Kidney glomerular epithelial cell (primary cell): ENCODE measurements at regions not wholly inside any gene's neighbourhood (a gene's known extent, or its start where the extent isn't known, plus 50 kb on each side); places are given as distances from the start of the nearest gene placed in this dataset.

Experiments
- DNase-seq: peaks from one replicate; lab custom pipeline; 2025; lab: John Stamatoyannopoulos, UW

DNA sequence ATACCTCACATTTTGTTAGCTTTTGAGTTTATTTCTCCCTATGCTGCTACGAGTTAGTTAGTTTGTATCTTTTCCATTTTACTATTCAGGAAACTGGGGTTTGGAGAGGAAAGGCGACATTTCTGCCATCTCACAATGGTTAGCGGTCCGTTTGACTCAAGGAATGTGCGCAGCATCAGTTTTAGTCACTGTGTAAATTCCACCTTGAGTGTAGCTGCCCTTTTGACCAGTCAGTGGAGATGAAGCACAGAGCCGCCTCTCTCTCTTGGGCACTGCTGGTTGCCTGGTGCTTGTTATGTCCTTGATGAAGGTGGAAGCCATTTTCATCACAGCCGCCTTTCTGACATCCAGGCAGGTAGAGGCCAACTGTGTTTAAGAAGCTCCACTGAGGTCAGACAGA is 185.5 kb downstream of the SCP2D1 start:
- no peak for DNase-seq

DNA sequence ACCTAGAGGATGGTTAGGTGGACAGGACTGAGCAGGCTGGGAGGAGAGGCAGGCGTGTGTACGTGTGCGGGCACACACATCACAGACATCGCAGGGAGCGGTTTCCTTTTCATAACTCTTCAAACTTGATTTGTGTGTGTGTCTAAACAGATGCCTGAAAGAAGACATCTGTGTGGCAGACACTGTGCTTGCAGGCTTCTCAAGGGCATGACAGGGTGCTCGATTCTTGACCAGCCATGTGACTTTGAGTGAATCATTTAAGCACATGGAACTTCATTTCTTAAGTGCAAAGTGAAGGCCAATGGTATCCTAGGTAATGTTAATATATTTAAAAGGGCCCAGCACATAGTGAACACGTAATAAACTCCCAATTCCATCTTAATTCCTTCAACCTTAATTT is 186.5 kb downstream of the SCP2D1 start:
- DNase-seq, result no peak

DNA sequence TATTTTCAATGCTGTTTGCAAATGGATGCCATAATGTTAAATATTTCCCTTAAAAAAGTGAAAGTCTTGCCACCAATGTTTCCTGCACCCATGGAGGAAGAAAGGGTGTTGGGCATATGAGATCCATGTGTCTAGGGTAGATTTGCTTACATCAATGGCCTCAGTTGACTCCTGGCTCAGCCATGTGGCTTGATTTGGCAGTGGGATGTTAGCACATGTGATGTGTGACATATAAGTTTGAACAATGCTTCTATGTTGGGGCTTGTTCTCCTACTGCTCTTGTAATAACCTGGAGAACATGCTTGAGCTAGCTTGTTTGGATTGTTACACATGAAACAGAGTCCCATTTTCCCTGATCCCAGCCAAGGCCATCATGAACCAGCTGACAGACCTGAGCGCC is 187.6 kb downstream of the SCP2D1 start:
- no peak for DNase-seq

DNA sequence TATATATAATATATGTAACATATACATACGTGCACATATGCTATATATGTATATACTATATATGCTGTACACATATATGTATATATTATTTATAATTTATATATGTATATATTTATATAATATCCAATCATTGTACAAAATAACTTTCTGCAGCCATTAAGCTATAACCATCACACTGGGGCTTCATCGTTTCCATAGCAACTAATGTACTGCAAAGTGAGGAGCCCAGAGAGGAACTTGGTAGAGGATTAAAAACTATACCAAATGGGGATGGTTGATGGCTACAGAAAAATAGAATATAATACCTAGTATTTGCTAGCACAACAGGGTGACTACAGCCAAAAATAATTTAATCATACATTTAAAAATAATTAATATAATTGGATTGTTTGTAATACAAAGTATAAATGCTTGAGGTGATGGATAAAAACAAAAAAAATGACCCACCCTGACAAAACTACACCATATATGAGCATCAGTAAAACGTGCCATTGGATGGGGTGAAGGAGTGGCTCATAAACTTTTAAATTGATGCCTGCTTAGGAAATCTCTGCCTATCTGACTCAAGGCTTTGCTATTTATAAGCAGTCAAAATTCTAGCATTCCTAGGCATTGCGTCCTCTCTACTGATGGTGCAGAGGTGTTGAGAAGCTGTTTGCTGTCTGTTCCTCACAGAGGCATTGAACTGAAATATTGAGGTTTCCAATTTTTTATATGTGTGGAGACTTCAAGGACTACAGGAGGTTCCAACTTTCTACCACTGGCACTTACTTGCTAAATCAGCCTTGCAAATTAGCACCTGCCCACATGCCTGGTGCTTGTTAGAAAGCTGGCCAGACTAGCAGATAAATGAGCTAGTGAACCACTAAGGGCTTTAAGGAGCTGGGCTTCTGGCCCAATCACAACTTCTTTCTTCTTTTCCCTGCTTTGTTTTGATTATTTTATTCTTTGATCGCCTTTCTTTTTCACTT is 190.1 kb downstream of the SCP2D1 start:
- no peak for DNase-seq

DNA sequence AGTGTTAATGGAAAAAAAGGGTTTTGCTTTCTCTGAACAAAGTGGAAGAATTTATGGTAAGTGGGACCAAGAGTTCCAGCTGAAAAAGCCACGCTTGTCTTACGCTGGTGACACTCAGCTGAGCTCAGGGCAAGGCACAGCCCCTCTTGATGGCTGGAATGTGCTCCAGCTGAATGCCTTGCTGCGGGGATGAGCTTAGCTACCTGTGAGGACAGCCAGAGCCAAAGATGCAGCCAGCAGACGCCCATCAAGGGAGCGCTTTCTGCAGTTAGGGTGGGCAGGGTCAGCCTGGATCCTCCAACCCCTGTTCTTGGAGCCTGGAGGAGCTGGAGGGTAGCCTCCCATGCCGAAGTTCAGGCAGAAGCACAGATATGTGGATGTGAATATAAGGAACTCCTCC is 191.4 kb downstream of the SCP2D1 start:
- DNase-seq, result no peak

DNA sequence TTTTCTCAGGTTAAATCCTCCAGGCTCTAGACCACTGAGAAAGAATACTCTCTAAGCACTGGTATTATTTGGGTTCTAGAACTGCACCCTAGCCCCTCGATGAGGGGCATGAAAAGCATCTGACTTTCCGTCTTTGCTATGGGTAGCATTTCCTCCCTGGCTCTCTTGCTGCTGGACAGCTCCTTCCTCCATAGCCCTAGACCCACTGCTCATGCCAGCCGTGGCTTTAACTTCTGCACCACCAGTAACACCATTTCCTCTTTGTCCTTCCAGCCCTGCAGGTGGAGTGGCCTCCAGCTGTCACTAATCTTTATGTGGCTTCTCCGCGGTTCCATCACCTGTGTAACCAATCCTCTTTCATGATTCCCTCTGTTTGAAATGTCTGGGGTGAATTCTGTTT is 194.9 kb downstream of the SCP2D1 start:
- no peak for DNase-seq

DNA sequence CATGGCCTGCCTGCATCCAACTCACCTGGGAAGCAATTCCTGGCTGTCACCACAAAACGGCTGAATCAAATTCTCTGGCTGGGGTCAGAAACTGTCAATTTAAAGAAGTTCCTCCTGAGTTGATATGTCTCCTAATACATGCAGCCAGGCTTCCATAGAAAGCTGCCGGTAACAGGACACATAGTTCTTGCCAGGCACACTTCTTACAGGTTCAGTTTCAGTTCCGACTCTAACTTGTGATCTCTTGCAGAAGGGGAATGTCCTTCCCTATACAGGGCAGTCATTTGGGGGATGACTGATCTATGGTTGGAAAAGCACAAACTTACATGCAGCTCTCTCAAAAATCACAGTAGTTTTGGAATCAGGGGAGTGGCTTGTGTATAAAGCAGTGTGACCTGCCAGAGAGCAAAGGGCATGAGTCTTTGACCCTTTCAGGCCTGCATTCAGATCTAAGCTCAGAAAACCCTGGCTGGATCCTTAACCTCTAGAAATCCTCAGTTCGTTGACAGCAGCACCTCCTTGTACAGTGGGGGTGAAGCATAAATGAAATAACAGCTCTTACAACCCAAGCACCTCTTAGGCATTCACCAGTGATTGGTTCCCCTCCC is 195.6 kb downstream of the SCP2D1 start:
- DNase-seq, result no peak

DNA sequence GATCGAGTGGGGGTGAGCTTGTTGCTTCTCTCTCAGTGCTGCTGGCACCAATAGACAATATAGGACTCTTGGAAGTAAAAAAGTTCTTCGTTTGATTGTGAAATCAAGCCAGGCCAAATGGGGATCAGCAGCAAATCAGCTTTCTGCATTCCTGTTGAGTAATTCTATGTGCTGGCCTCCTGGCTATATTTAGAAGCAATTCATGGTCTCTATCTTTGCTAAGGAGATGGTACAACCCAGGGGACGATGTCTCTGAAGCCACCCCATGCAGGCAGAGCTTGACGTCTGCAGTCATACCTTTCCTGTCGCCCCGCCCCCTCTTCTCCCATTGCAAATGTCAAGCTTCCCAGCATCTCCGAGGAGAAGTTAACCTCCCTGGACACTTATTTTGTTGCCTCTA is 199.1 kb downstream of the SCP2D1 start:
- DNase-seq, result no peak

DNA sequence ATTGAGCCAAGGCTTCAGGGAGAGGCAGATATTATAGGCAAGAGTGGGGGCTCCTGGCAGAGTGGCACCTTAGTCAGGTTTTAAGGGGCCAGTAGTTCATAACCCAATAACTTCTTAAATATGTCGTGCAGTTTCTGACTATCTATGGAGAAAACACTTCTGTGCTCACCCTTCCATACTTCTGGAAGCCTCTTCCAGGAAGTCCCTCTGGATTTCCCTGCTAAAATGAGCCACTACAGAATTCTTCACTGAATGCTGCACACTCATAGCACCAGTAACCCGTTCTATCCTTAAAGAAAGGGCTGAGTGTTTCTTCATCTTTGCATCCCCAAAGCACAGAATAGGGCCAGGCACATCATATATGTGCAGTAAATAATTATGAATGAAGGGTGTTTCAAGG is 198.5 kb upstream of the SLC24A3 start:
- no peak for DNase-seq

DNA sequence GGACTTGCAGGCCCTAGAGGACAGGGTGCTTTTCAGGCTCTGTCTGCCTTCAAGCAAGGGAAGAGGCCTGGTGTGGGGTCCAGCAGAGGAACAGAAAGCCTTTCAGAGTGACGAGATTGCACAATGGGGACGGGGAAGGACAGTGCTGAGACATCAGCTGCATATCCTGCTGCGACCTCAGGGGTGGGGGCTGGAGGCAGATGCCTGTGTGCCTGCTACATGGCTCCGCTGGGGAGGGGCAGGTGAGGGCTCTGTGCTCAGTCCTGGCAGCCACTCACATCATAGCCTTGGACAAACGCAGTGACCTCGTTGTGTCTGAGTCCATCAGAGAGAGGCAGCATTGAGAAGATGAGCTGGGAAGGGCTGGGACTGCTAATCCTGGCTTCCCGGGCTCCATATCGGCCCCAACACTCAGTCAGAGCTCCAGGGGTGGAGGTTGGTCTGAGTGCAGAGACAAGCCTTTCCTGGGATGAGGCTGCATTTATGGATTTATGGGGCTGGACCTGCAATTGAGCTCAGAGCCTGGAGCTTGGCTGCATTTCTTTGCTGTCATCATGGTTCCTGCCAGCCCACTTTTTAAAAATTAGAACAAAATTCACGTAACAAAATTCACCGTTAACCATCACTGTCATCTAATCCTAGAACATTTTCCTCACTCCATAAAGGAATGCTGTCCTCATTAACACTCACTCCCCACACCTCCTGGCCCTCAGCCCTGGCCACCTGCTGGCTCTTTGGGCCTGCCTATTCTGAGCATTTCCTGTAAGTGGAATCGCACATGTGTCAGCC is 196.9 kb upstream of the SLC24A3 start:
- no peak for DNase-seq

DNA sequence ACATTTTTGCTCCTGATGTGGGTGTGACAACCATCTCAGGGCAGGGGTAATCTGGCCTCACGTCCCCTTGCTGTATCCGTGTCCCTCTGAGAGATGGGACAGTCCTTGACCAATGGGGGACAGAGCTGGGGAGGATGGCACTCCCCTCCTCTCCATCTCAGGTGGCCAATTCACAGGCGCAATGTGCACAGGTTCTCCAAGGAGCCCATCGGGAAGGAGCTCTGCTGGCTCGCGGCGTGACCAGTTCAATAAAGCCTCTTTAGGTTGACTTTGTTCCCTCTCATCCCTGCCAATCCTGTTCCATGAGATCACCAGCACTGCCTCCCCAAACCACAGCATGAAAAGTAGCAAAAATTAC is 196.3 kb upstream of the SLC24A3 start:
- DNase-seq, result no peak

DNA sequence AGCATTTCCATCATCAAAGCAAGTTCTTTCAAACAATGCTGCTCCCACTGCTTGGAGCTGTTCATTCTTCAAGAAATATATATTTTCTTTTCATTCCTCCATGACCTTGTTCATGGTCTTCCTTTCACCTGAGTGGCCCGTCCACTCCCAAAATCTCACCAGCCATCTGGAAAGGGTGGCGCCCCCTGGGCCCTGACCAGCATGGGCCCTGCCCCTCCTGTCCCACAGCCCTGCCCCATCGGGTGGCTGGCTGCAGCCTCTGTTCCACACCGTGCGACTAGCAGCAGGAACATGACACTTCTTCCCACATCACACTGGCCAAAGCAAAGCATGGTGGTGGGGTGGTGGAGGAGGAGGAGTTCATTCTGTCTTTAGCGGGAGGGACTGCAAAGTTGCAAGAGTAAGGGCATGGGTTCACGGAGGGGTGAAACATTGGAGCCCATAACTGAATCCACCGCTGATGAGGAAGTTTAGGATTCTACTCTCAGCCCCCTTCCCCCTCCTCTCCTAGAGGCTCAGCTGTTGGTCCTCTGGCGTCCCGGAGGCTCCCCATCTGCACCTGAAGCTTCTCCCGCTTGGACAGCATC is 195.2 kb upstream of the SLC24A3 start:
- DNase-seq, result no peak

DNA sequence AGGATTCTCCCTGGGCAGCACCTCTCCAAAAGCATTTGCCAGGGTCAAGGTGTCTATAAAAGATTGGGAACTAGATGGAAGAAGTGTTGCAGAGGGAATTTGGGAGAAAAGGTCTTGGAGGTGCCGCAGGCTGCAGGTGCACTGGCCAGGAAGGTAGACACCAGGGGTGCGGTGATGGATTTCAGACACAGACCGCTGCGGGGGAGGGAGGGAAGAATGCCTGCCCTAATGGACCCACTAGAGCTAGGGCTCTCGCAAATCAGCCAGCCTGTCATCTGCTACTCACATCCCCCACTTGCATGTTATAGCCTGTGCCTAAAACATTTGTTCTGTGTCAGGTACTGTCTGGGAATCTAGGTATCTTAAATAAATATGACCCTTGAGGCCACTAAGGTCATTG is 193.6 kb upstream of the SLC24A3 start:
- DNase-seq, result no peak

DNA sequence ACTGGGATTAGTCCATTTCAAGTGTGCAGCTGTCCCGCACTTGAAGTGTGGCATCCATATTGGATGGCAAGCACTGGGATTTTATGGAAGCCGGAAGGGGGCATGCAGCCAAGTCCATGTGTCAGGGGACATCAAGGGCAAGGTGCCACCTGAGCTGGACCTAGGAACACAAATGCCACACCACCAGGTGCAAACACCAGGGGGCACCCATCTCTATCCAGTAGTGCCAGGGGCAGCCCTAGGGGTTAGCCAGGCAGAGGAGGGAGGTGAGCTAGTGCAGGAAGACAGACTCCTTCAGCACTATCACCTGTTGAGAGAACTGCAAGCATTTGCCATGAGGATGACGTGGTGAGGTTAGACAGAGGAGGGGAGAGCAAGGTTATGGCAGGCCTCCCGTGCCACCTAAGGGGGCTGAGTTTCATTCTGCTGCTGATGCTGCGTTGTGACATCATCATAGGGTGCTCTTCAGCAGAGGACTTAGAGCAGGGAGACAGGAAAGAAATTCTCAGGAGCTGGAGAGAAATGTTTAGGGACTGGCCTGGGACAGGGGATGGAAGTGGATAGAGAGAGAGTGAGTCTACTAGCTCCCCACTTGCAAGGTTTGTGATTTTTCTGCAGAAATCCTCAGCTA is 192.6 kb upstream of the SLC24A3 start:
- no peak for DNase-seq

DNA sequence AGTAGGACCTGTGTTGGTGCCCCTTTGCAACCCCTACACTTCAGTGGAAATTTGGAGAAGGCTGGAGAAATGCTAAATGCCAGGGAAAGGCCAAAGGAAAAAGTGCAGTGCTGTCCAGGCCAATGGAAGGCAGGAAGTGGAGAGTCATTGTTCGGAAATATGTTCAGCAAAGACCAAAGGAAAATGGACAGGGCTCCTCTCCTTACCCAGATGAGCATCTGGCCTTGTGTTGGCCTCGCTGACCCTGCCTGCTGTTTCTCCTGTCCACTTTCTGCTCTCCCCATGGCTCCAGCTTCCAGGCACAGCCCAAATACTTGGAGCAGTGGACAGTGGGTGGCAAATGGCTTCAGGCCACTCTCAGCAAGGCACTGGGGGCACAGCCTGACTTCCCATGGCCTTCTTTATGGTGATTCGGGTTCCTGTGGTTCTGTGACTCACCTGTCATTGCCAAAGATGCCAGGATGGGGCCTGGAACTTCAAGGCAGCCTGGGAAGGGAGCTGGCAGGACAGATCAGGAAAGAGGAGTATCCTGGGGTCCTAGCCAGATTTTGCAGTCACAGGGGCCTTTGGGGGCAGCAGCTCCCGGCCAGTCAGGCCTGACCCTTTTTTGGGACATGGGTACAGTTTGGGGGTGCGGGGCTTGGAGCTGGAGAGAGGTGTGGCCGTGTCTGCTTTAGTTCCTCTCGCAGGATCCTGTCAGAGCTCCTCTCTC is 190.9 kb upstream of the SLC24A3 start:
- DNase-seq, result no peak

DNA sequence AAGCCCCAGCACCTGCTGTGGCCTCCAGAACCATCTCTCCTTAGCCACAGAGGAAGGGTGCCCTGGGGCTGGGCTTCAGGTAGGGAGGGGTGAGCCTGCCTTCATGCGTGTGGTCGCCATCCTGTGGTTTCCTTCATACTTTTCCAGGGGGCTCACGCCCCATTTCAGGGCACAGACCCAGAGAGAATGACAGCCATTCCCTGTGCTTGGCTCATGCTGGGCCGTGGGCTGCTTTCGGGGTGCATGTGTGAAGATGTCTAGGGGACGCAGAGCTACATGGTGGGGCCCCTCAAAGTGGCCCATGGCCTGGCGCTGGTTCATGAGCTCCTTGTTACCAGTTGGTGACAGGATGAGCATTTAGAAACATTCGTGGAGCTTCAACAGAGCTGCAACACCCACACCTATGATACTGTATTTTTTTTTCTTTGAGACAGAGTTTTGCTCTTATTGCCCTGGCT is 190.3 kb upstream of the SLC24A3 start:
- DNase-seq, result no peak

DNA sequence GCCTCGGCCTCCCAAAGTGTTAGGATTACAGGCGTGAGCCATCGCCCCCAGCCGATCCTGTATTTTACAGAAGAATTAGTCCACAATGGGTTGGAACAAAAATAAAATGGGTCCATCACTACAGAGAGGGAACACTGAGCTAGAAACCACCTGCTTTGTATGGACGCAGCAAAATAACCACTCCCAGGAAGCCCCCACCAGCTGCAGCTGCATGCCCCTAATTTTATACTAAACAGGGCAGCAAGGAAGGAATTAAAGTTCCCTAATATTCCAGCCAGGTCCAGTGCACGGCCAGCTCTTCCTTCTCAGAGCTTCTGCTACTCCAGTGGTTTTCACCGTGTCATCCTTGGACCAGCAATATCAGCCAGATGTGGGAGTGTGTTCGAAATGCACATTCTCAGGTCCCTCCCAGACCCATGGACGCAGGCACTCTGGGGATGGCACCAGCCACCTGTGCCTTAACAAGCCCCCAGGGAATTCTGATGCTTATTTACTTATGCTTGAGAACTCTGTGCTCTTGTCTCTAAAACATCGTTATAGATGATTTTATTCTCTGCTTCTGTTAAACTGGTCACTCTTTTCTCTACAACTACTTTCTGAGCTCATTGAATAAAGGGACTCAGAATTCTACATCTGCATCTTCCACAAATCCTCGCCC is 189.5 kb upstream of the SLC24A3 start:
- DNase-seq, result no peak

DNA sequence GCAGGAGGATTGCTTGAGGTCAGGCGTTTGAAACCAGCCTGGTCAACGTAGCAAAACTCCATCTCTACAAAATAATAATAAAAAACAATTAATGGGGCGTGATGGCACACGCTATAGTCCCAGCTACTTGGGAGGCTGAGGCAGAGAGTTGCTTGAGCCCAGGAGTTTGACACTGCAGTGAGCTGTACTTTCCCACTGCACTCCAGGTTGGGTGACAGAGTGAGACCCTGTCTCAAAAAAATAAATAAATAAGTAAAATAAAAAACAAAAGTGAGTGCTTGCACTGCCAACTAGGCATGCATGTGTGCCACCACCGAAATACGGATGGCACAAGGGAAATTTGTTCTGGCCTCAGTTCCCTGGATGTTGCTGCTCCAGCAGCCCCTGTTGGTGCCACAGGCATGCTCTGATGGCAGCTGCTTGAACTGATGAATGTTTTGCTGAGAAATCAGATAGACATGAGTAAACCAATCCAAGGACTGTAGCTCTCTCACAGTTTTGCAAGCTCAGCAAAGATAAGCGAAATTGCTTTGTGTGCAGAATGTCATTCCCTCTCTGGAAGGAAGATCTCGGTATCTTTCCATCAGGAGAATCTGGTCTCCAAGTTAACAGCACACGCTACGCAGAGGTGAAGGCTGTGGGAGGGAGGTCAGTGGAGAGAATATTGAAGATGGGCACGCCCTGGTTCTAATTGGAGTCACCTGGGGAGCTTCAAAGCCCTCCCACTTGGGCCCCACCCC is 188.0 kb upstream of the SLC24A3 start:
- no peak for DNase-seq

DNA sequence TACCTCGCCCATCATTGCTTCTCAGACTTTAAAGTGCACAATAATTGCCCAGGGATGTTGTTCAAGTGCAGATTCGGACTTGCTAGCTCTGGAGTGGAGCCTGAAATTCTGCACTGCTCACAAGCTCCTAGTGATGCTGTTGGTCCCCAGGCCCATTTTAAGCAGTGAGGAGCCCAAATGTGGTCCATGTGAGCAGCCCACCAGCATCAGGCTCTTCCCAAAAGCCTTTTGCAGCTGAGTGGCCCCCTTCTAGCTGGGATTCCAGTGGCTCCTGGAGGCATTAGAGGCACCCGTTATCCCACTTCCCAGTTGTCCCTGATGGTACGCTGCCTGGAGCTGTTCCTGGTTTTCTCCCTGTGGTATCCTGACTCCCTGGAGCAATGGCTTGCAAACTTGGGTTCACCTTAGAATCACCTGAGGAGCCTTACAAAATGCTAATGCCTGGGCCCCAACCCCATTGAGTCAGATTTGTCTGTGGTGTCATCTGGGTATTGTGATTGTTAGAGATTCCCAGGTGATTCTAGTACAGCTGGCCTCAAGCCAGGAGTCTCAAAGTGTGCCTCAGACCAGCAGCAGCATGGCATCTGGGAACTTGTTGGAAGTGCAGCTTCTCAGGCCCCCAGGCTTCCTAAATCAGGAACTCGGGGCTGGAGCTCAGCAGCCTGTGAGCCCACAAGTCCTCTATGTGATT is 186.9 kb upstream of the SLC24A3 start:
- DNase-seq, result no peak
